Epidermal melanocyte (primary cell): ENCODE measurements at regions not wholly inside any gene's neighbourhood (a gene's known extent, or its start where the extent isn't known, plus 50 kb on each side); places are given as distances from the start of the nearest gene placed in this dataset.

Experiments
- DNase-seq: peaks from one replicate; pipeline ENCODE4 v3.0.0; 2011; ENCODE audit warnings: low spot score; ENCODE audit not compliant: insufficient read length

GRCh38 chr1:30437059-30437576, 286.3 kb downstream of the MATN1 start:
- DNase-seq, result no peak

- no peak for DNase-seq
Observed at GRCh38 chr1:30427545-30427944, 295.8 kb downstream of the MATN1 start.

GRCh38 chr1:30425046-30425445, 298.3 kb downstream of the MATN1 start:
- no peak for DNase-seq

- no peak for DNase-seq
Observed at GRCh38 chr1:30423570-30423969, 299.8 kb downstream of the MATN1 start.

GRCh38 chr1:30422251-30422650, 301.1 kb downstream of the MATN1 start:
- no peak for DNase-seq

GRCh38 chr1:30420519-30421050, 302.8 kb downstream of the MATN1 start:
- no peak for DNase-seq

GRCh38 chr1:30419831-30420230, 303.6 kb downstream of the MATN1 start:
- no peak for DNase-seq

- DNase-seq, result no peak
Observed at GRCh38 chr1:30418939-30419720, 304.3 kb downstream of the MATN1 start.

GRCh38 chr1:30418061-30418938, 305.1 kb downstream of the MATN1 start:
- no peak for DNase-seq

- no peak for DNase-seq
Observed at GRCh38 chr1:30417701-30418046, 305.7 kb downstream of the MATN1 start.

GRCh38 chr1:30417001-30417700, 306.2 kb downstream of the MATN1 start:
- no peak for DNase-seq

GRCh38 chr1:30416221-30416820, 307.1 kb downstream of the MATN1 start:
- DNase-seq, result no peak

- DNase-seq, result no peak
Observed at GRCh38 chr1:30415171-30415940, 308.0 kb downstream of the MATN1 start.

GRCh38 chr1:30414851-30415165, 308.6 kb downstream of the MATN1 start:
- DNase-seq, result no peak

- no peak for DNase-seq
Observed at GRCh38 chr1:30414086-30414850, 309.1 kb downstream of the MATN1 start.

- no peak for DNase-seq
Observed at GRCh38 chr1:30413606-30414005, 309.8 kb downstream of the MATN1 start.

GRCh38 chr1:30413111-30413440, 310.3 kb downstream of the MATN1 start:
- DNase-seq, result no peak

GRCh38 chr1:30412241-30413110, 310.9 kb downstream of the MATN1 start:
- DNase-seq, result no peak

GRCh38 chr1:30411206-30411605, 312.2 kb downstream of the MATN1 start:
- DNase-seq, result no peak
